Muscle of leg (tissue), 3 donors: ENCODE measurements at regions not wholly inside any gene's neighbourhood (a gene's known extent, or its start where the extent isn't known, plus 50 kb on each side); places are given as distances from the start of the nearest gene placed in this dataset.
A peak's percentile ranks its signal among the peaks of the same experiment; 100 is the strongest.

Source experiments
- DNase-seq: peaks from one replicate; pipeline ENCODE4 v3.0.0; 2013
- H3K27ac ChIP-seq: one replicate; pipeline ENCODE4 v1.5.1; 2013; ENCODE audit warnings: mild to moderate bottlenecking, low read length, control low read depth
- H3K27me3 ChIP-seq: one replicate; pipeline ENCODE4 v1.6.1; 2013; ENCODE audit warnings: low read length; ENCODE audit not compliant: control insufficient read depth, insufficient read depth
- H3K36me3 ChIP-seq: one replicate; pipeline ENCODE4 v1.6.1; 2013; ENCODE audit warnings: low read length; ENCODE audit not compliant: control insufficient read depth, insufficient read depth
- H3K4me1 ChIP-seq: one replicate; pipeline ENCODE4 v1.6.1; 2013; ENCODE audit warnings: low read length; ENCODE audit not compliant: control insufficient read depth, insufficient read depth
- H3K4me3 ChIP-seq: one replicate; pipeline ENCODE4 v1.5.1; 2013; ENCODE audit warnings: low read length, control low read depth
- H3K9me3 ChIP-seq: replicated peaks from 2 replicates; pipeline ENCODE4 v1.6.1; 2013; ENCODE audit warnings: low read depth, low read length; ENCODE audit not compliant: control insufficient read depth
- WGBS: methylation state at CpG from one replicate; pipeline ENCODE4 v1.1.5; 2013; ENCODE audit warnings: missing lambda C conversion rate; ENCODE audit not compliant: insufficient coverage; 5-methylcytosine and 5-hydroxymethylcytosine counted together

- Histone ChIP-seq H3K4me1 (no peaks in the 10 kb centered on the region), H3K36me3 (no peaks in the 10 kb centered on the region), H3K27ac (no peak overlapping the region), H3K27me3 (peaks cover 7% of the 10 kb centered on the region), H3K9me3 (peaks cover 9% of the 10 kb centered on the region), H3K4me3 (no peak overlapping the region)
- no peak for DNase-seq
Observed at GRCh38 chr19:29390742-29391141, 135.1 kb upstream of the VSTM2B start.

- Histone ChIP-seq H3K27ac (no peak overlapping the region), H3K9me3 (peaks cover 9% of the 10 kb centered on the region), H3K4me3 (no peak overlapping the region), H3K36me3 (no peaks in the 10 kb centered on the region), H3K27me3 (peaks cover 3% of the 10 kb centered on the region), H3K4me1 (peaks cover 5% of the 10 kb centered on the region)
- 69% methylated on average over 6 of the region's 7 CpGs for WGBS
- DNase-seq: no peak
Observed at GRCh38 chr19:29393915-29394460, 131.8 kb upstream of the VSTM2B start.

GRCh38 chr19:29395111-29395733 is 130.6 kb upstream of the VSTM2B start:
- no peak for DNase-seq
- Histone ChIP-seq H3K4me1 (peaks cover 11% of the 10 kb centered on the region), H3K36me3 (no peaks in the 10 kb centered on the region), H3K27me3 (peaks cover 7% of the 10 kb centered on the region), H3K4me3 (no peak overlapping the region), H3K9me3 (peaks cover 9% of the 10 kb centered on the region), H3K27ac (no peak overlapping the region)
- WGBS: 51% methylated on average over 5 of the region's 13 CpGs

- Histone ChIP-seq H3K27me3 (peaks cover 7% of the 10 kb centered on the region), H3K4me3 (no peak overlapping the region), H3K27ac (no peak overlapping the region), H3K36me3 (no peaks in the 10 kb centered on the region), H3K9me3 (peaks cover 9% of the 10 kb centered on the region), H3K4me1 (peaks cover 13% of the 10 kb centered on the region)
- no peak for DNase-seq
- 83% methylated on average over 3 of the region's 4 CpGs for WGBS
Observed at GRCh38 chr19:29395734-29396414, 129.9 kb upstream of the VSTM2B start.

GRCh38 chr19:29396925-29397324 is 128.9 kb upstream of the VSTM2B start:
- H3K9me3 ChIP-seq: peaks cover 1% of the 10 kb centered on the region
- no peak overlapping the region for H3K4me3 ChIP-seq
- DNase-seq: no peak
- H3K36me3 ChIP-seq: no peaks in the 10 kb centered on the region
- H3K4me1 ChIP-seq: peaks cover 23% of the 10 kb centered on the region
- 60% methylated on average over 1 of the region's 2 CpGs for WGBS
- H3K27me3 ChIP-seq: peaks cover 10% of the 10 kb centered on the region
- H3K27ac ChIP-seq: no peak overlapping the region

GRCh38 chr19:29397748-29398147 is 128.0 kb upstream of the VSTM2B start:
- H3K36me3 ChIP-seq: no peaks in the 10 kb centered on the region
- H3K4me1 ChIP-seq: peaks cover 30% of the 10 kb centered on the region
- H3K9me3 ChIP-seq: no peaks in the 10 kb centered on the region
- no peak overlapping the region for H3K4me3 ChIP-seq
- 60% methylated on average over 4 of the region's 7 CpGs for WGBS
- no peak overlapping the region for H3K27ac ChIP-seq
- DNase-seq: no peak
- H3K27me3 ChIP-seq: peaks cover 10% of the 10 kb centered on the region

- no peak overlapping the region for H3K4me3 ChIP-seq
- WGBS: 49% methylated on average over 6 of the region's 8 CpGs
Observed at GRCh38 chr19:29399804-29400203, 126.0 kb upstream of the VSTM2B start.

GRCh38 chr19:29400917-29401711 is 124.7 kb upstream of the VSTM2B start:
- WGBS: 68% methylated on average over 13 of the region's 23 CpGs
- Histone ChIP-seq H3K4me1 (peaks cover 51% of the 10 kb centered on the region), H3K4me3 (no peak overlapping the region), H3K27me3 (peaks cover 12% of the 10 kb centered on the region), H3K27ac (no peak overlapping the region), H3K36me3 (no peaks in the 10 kb centered on the region), H3K9me3 (no peaks in the 10 kb centered on the region)
- peak; percentile 30 for DNase-seq

More at GRCh38 chr19:29399804-29400203, 126.0 kb upstream of the VSTM2B start:
- peaks cover 38% of the 10 kb centered on the region for H3K4me1 ChIP-seq
- peaks cover 12% of the 10 kb centered on the region for H3K27me3 ChIP-seq
- H3K27ac ChIP-seq: no peak overlapping the region
- H3K36me3 ChIP-seq: no peaks in the 10 kb centered on the region
- DNase-seq: peak; percentile 37
- H3K9me3 ChIP-seq: no peaks in the 10 kb centered on the region

GRCh38 chr19:29401712-29402421 is 123.9 kb upstream of the VSTM2B start:
- no peak for DNase-seq
- H3K9me3 ChIP-seq: no peaks in the 10 kb centered on the region
- peaks cover 52% of the 10 kb centered on the region for H3K4me1 ChIP-seq
- no peaks in the 10 kb centered on the region for H3K36me3 ChIP-seq
- peaks cover 12% of the 10 kb centered on the region for H3K27me3 ChIP-seq
- no peak overlapping the region for H3K27ac ChIP-seq
- WGBS: 44% methylated on average over 10 of the region's 14 CpGs
- H3K4me3 ChIP-seq: no peak overlapping the region
